ENCODE measurements at regions not wholly inside any gene's neighbourhood (a gene's known extent, or its start where the extent isn't known, plus 50 kb on each side); places are given as distances from the start of the nearest gene placed in this dataset.
"Not testable (repeated sequence)": the region's sequence is repeated elsewhere in the genome, so short reads cannot be mapped to it uniquely, and the experiment has no call there.

DNA sequence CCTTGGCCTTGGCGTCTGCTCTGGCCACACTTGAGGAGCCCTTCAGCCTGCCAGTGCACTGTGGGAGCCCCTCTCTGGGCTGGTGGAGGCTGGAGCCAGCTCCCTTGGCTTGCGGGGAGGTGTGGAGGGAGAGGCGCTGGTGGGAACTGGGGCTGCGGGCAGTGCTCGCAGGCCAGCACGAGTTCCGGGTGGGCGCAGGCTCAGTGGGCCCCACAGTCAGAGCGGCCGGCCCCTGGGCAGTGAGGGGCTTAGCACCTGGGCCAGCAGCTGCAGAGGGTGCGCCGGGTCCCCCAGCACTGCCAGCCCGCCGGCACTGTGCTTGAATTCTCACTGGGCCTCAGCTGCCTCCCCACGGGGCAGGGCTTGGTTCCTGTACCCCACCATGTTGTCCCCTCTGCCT is 68.7 kb upstream of the KCNAB1 start:
- peaks cover 13% of the 10 kb centered on the region for H3K9me3 Mint-ChIP-seq (ENCODE audit: low read depth)
- peaks cover 9% of the 10 kb centered on the region for H3K4me1 Mint-ChIP-seq (ENCODE audit: low read depth)

GRCh38 chr3:156052115-156052514 is 68.3 kb upstream of the KCNAB1 start:
- Mint-ChIP-seq H3K36me3 (ENCODE audit: insufficient read depth) (no peaks in the 10 kb centered on the region), H3K27ac (no peak overlapping the region)
- no peak for TF ChIP-seq CTCF (IDR thresholded peaks at IDR 0.05; ENCODE audit: unreplicated experiment)

More for the DNA sequence above, 68.7 kb upstream of the KCNAB1 start:
- Mint-ChIP-seq H3K36me3 (ENCODE audit: insufficient read depth) (no peaks in the 10 kb centered on the region), H3K4me3 (ENCODE audit: low read depth) (no peak overlapping the region), H3K27ac (no peak overlapping the region), H3K27me3 (no peaks in the 10 kb centered on the region)
- TF ChIP-seq CTCF (IDR thresholded peaks at IDR 0.05; ENCODE audit: unreplicated experiment): no peak
- DNase-seq (ENCODE audit: low spot score, unreplicated experiment): no peak

GRCh38 chr3:156059950-156060501 is 60.4 kb upstream of the KCNAB1 start:
- H3K4me1 Mint-ChIP-seq (ENCODE audit: low read depth): peaks cover under 1% of the 10 kb centered on the region
- no peaks in the 10 kb centered on the region for H3K36me3 Mint-ChIP-seq (ENCODE audit: insufficient read depth)
- no peak for TF ChIP-seq CTCF (IDR thresholded peaks at IDR 0.05; ENCODE audit: unreplicated experiment)
- DNase-seq (ENCODE audit: low spot score, unreplicated experiment): no peak
- H3K27ac Mint-ChIP-seq: no peak overlapping the region
- H3K27me3 Mint-ChIP-seq: peaks cover 2% of the 10 kb centered on the region
- H3K9me3 Mint-ChIP-seq (ENCODE audit: low read depth): no peaks in the 10 kb centered on the region
- no peak overlapping the region for H3K4me3 Mint-ChIP-seq (ENCODE audit: low read depth)

More at GRCh38 chr3:156052115-156052514, 68.3 kb upstream of the KCNAB1 start:
- DNase-seq (ENCODE audit: low spot score, unreplicated experiment): no peak
- peaks cover 13% of the 10 kb centered on the region for H3K9me3 Mint-ChIP-seq (ENCODE audit: low read depth)
- H3K4me1 Mint-ChIP-seq (ENCODE audit: low read depth): peaks cover 9% of the 10 kb centered on the region
- no peak overlapping the region for H3K4me3 Mint-ChIP-seq (ENCODE audit: low read depth)
- no peaks in the 10 kb centered on the region for H3K27me3 Mint-ChIP-seq

DNA sequence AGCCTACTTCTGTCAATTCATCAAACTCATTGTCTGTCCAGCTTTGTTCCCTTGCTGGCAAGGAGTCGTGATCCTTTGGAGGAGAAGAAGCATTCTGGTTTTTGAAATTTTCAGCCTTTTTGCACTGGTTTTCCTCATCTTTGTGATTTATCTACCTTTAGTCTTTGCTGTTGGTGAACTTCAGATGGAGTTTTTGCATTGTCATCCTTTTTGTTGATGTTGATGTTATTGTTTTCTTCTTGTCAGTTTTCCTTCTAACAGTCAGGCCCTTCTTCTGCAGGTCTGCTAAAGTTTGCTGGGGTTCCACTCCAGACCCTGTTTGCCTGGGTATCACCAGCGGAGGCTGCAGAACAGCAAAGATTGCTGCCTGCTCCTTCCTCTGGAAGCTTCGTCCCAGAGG is 52.2 kb upstream of the KCNAB1 start:
- H3K9me3 Mint-ChIP-seq (ENCODE audit: low read depth); H3K4me1 Mint-ChIP-seq (ENCODE audit: low read depth); H3K36me3 Mint-ChIP-seq (ENCODE audit: insufficient read depth); H3K27me3 Mint-ChIP-seq; DNase-seq (ENCODE audit: low spot score, unreplicated experiment); H3K4me3 Mint-ChIP-seq (ENCODE audit: low read depth); H3K27ac Mint-ChIP-seq: not testable (repeated sequence)

GRCh38 chr3:156070028-156070427 is 50.4 kb upstream of the KCNAB1 start:
- no peak overlapping the region for H3K4me3 Mint-ChIP-seq (ENCODE audit: low read depth)
- no peaks in the 10 kb centered on the region for H3K27me3 Mint-ChIP-seq
- H3K9me3 Mint-ChIP-seq (ENCODE audit: low read depth): no peaks in the 10 kb centered on the region
- DNase-seq (ENCODE audit: low spot score, unreplicated experiment): no peak
- H3K4me1 Mint-ChIP-seq (ENCODE audit: low read depth): peaks cover 3% of the 10 kb centered on the region
- TF ChIP-seq CTCF (IDR thresholded peaks at IDR 0.05; ENCODE audit: unreplicated experiment): no peak
- no peak overlapping the region for H3K27ac Mint-ChIP-seq
- no peaks in the 10 kb centered on the region for H3K36me3 Mint-ChIP-seq (ENCODE audit: insufficient read depth)

Measured in progenitor cell of endocrine pancreas (in vitro differentiated cells).